KOPT-K1 (cell line): ENCODE measurements at regions not wholly inside any gene's neighbourhood (a gene's known extent, or its start where the extent isn't known, plus 50 kb on each side); places are given as distances from the start of the nearest gene placed in this dataset.

Experiments used
- H3K27ac ChIP-seq: fragments of 200-600 bp; sonication (generic); 2 replicates; pipeline ENCODE4 v1.5.1; 2016; ENCODE audit warnings: antibody characterized with exemption, mild to moderate bottlenecking, low read depth, low read length; ENCODE audit not compliant: poor library complexity, severe bottlenecking
- H3K36me3 ChIP-seq: fragments of 200-600 bp; sonication (generic); 2 replicates; pipeline ENCODE4 v1.5.1; 2017; ENCODE audit warnings: antibody characterized with exemption, mild to moderate bottlenecking, low read length, moderate library complexity; ENCODE audit not compliant: insufficient read depth
- H3K9me3 ChIP-seq: fragments of 200-600 bp; sonication (generic); 2 replicates; pipeline ENCODE4 v1.5.1; 2017; ENCODE audit warnings: antibody characterized with exemption, low read length, mild to moderate bottlenecking; ENCODE audit not compliant: insufficient read depth, poor library complexity, severe bottlenecking

GRCh38 chr6:87870556-87870955 lies 168.5 kb upstream of the AKIRIN2 start:
- H3K27ac ChIP-seq, result no peak overlapping the region
- H3K9me3 ChIP-seq, result no peaks in the 10 kb centered on the region
- no peaks in the 10 kb centered on the region for H3K36me3 ChIP-seq

DNA sequence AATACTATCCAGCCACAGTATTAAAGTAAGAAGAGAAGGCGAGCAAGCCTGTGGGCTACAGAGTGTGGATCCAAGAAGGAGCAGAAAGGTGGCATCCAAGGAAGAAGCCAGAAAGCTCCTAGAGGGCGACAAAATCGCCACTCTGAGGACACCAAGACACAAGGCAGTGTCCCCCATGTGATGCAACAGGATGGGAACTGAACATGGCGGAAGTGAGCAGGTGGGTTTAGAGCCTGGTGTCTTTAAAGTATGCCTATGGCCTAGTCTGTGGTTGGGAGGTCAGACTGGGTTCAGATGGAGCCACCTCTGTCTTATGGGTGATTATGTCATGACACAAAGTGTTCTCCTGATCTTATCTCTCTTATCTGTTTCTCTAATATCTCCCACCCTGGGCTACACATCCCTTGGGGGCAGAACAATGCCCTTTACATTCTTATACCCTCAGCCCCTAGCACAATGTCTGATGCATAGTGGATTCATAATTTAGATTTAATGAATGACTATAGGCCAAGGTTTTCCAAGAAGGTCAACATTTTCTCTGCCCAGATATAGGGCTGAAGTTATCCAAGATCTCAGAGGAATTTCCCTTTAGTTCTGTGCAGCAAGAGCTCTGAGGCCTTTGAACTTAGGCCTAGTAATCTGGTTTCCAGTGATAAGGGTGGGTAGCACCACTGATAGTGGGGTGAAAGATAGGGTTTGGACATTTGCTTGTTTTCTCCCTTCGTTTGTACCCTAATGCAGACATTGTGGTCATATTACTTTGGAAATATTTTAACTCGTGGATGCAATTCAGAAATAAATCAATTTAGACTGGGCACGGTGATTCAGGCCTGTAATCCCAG lies 167.3 kb upstream of the AKIRIN2 start:
- no peak overlapping the region for H3K27ac ChIP-seq
- no peaks in the 10 kb centered on the region for H3K9me3 ChIP-seq
- H3K36me3 ChIP-seq, result no peaks in the 10 kb centered on the region

GRCh38 chr6:87860902-87861301 lies 158.9 kb upstream of the AKIRIN2 start:
- no peak overlapping the region for H3K27ac ChIP-seq
- H3K36me3 ChIP-seq, result no peaks in the 10 kb centered on the region
- no peaks in the 10 kb centered on the region for H3K9me3 ChIP-seq

DNA sequence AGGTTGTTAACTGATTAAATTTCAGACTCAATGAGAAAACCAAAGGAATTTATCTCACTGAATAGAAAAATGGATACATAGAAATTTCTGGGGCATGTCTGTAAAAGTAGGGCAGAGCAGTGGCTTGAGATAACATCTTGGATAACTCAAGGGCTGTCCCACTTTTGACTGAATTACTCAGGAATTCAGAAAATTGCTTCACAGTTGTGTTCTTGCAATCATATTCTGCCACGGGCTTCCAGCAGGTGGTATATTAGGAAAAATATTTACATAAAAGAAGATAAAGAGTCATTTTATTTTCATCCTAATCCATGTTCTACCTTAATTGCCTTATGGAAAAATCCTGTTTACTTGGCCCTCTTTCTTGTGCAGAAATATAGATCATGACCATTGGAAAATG lies 156.4 kb upstream of the AKIRIN2 start:
- no peaks in the 10 kb centered on the region for H3K9me3 ChIP-seq
- no peaks in the 10 kb centered on the region for H3K36me3 ChIP-seq

DNA sequence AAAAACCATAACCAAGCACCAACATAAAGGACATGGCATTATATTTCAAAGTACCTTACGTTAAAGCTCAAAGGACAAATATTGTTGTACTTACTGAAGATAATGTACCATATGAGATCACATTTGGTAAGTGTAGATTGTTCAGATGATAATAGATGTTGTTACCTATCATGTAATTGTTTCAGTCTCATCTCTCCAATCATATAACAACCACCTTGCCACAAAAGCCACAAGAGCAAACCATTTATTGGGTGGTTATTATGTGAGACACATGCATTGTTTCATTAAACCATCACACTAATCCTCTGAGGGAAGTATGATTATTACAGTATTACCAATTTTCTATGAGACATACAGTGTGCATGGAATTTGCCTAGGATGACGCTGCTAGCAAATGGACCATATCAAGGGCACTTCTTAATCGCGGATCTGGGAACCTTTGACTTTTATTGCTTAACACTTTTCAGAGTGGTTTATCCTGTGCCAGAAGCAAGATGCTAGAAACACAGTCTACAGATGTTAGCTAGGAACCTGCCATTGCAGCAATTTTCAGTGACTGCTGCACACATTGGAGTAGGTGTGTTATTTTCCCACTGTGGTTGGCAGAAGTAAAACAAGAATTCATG lies 149.8 kb upstream of the AKIRIN2 start:
- Histone ChIP-seq H3K9me3 (no peaks in the 10 kb centered on the region), H3K27ac (no peak overlapping the region), H3K36me3 (no peaks in the 10 kb centered on the region)

More for the DNA sequence above, 156.4 kb upstream of the AKIRIN2 start:
- H3K27ac ChIP-seq, result no peak overlapping the region

- H3K36me3 ChIP-seq, result no peaks in the 10 kb centered on the region
- H3K9me3 ChIP-seq, result no peaks in the 10 kb centered on the region
- no peak overlapping the region for H3K27ac ChIP-seq
Observed at GRCh38 chr6:87848616-87849015, 146.6 kb upstream of the AKIRIN2 start.

- no peak overlapping the region for H3K27ac ChIP-seq
Observed at GRCh38 chr6:87847830-87848210, 145.8 kb upstream of the AKIRIN2 start.

DNA sequence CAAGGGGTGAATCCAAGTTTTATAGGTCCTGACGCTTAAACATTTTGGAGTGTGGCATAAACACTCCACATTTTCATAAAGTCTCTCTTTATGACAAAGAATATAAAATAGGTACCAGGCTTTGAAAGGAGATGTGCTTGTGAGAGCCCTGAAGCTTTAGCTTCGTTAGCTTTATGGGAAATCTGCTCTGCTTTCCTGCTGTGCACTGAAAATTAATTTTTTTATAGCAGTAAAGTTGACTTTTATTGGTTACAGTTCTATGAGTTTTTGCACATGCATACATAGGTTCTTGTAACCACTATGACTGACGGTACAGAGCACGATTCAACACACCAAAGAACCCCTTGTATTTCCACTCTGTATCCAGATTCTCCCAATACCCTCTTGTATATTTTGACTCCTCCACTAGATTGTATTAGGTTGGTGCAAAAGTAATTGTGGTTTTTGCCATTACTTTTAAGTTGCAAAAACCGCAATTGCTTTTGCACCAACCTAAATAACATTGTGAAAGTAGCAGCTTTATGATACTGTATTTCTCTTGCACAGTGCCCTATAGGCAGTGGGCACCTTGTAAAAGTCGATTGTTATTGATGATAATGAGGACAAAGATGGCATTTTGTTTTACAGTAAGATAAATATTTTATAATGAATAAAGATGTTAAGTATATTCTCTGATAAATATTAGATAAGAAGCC lies 145.2 kb upstream of the AKIRIN2 start:
- Histone ChIP-seq H3K9me3 (no peaks in the 10 kb centered on the region), H3K27ac (no peak overlapping the region), H3K36me3 (no peaks in the 10 kb centered on the region)

More at GRCh38 chr6:87847830-87848210, 145.8 kb upstream of the AKIRIN2 start:
- no peaks in the 10 kb centered on the region for H3K9me3 ChIP-seq
- H3K36me3 ChIP-seq, result no peaks in the 10 kb centered on the region

GRCh38 chr6:87846434-87846833 lies 144.4 kb upstream of the AKIRIN2 start:
- no peak overlapping the region for H3K27ac ChIP-seq
- H3K9me3 ChIP-seq, result no peaks in the 10 kb centered on the region
- H3K36me3 ChIP-seq, result no peaks in the 10 kb centered on the region

- no peak overlapping the region for H3K27ac ChIP-seq
- no peaks in the 10 kb centered on the region for H3K9me3 ChIP-seq
- no peaks in the 10 kb centered on the region for H3K36me3 ChIP-seq
Observed at GRCh38 chr6:87840324-87840723, 138.3 kb upstream of the AKIRIN2 start.

DNA sequence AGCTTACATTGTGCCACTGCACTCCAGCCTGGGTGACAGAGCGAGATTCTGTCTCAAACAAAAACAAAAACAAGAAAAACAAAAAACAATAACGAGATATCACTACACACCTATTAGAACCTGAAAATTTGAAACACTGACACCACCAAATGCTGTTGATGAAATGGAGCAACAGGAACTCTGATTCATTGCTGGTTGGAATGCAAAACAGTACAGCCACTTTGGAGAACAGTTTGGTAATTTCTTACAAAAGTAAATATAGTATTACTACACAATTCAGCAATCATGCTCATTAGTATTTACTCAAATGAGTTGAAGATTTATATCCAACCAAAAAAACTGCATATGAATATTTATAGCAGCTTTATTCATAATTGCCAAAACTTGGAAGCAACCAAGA lies 135.8 kb upstream of the AKIRIN2 start:
- no peak overlapping the region for H3K27ac ChIP-seq
- no peaks in the 10 kb centered on the region for H3K36me3 ChIP-seq
- no peaks in the 10 kb centered on the region for H3K9me3 ChIP-seq

DNA sequence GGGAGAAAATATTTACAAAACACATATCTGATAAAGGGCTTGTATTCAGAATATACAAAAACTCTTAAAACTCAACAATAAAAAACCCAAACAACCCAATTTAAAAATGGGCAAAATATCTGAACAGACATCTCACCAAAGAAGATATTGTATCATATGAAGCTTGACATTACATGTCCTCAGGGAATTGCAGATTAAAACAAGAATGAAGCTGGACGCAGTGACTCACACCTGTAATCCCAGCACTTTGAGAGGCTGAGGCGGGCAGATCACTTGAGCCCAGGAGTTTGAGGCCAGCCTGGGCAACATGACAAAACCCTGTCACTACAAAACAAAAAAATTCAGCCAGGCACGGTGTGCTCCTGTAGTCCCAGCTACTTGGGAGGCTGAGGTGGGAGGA lies 135.4 kb upstream of the AKIRIN2 start:
- no peaks in the 10 kb centered on the region for H3K36me3 ChIP-seq
- no peak overlapping the region for H3K27ac ChIP-seq
- H3K9me3 ChIP-seq, result no peaks in the 10 kb centered on the region

DNA sequence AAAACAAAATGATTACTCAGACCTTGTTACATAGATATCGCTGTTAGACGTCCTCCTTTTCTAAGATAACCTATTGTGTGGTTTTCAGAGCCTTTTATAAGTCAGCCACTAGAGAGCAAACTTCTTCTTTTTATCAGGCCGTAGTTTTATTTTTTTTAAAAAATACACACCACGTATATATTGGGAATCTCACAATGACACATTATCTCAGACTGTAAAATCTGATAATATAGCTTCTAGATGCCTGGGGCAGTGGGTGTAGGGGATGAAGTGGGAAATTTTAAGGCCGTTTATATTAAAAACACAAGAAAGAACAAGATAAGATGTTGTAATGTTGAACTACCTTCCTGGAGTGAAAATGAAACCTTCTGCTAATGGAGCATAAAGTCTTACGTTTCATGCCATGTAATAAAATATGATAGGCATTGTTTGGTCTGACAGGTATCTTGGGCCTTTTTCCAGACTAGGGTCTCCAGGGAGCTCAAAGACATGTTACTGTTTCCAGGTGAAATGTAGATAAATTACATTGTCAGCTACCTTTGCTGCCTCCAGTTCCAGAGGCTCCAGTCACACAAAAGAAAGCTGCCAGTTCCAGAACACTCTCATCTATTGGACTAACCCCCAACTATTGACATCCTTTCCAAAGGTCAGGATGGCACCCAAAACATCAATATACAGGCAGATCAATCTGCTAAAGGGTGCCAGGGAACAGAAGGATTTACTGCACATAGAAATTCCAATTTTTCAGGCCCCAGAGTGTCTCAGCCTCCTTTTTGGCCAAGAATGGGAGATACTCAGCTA lies 130.2 kb upstream of the AKIRIN2 start:
- Histone ChIP-seq H3K36me3 (no peaks in the 10 kb centered on the region), H3K27ac (peak overlapping the region; percentile 22), H3K9me3 (no peaks in the 10 kb centered on the region)

DNA sequence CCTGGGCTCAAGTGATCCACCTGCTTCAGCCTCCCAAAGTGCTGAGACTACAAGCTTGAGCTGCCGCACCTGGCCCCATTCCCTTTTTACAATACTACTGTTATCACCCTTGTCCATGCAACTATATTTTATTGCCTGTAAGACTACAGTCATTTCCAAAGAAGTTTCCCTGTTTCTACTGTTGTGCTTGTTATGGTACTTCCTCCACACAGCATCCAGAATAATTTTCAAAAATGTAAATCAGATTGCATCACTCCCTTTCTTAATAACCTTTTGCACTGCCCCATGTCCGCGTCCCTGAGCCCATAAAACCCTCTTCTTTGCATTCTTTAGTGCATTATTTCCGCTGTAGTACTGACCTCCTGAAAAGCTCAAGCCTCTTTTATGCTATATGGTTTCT lies 128.9 kb upstream of the AKIRIN2 start:
- H3K36me3 ChIP-seq, result no peaks in the 10 kb centered on the region
- no peaks in the 10 kb centered on the region for H3K9me3 ChIP-seq
- no peak overlapping the region for H3K27ac ChIP-seq

DNA sequence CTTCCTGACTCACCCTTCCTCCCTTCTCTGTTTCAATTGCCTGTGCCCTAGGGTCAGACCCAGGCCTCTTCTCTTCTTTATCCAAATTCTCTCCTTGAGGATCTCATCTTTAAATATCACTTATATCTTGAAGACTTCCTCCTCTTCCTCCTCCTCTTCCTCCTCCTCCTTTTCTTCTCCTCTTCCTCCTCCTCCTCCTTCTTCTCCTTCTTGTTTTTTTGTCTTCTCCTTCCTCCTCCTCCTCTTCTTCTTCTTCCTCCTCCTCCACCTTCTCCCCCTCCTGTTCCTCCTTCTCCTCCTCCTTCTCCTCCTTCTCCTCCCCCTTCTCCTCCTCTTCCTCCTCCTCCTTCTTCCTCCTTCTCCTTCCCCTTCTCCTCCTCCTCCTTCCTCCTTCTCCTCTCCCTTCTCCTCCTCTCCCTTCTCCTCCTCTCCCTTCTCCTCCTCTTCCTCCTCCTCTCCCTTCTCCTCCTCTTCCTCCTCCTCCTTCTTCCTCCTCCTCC lies 127.6 kb upstream of the AKIRIN2 start:
- Histone ChIP-seq H3K36me3 (no peaks in the 10 kb centered on the region), H3K9me3 (no peaks in the 10 kb centered on the region), H3K27ac (no peak overlapping the region)
